GM10266 (cell line): ENCODE measurements at regions not wholly inside any gene's neighbourhood (a gene's known extent, or its start where the extent isn't known, plus 50 kb on each side); places are given as distances from the start of the nearest gene placed in this dataset.

ENCODE experiments used
- DNase-seq: peaks from one replicate; pipeline ENCODE4 v3.0.0; 2012; ENCODE audit errors: extremely low spot score
- CTCF ChIP-seq: IDR thresholded peaks from 2 replicates; pipeline ENCODE4 v1.5.1; 2012; ENCODE audit warnings: mild to moderate bottlenecking, low read depth; ENCODE audit not compliant: control insufficient read depth, insufficient read depth; ENCODE audit errors: missing control alignments

GRCh38 chr16:9495824-9496223 lies 404.4 kb downstream of the HAPSTR1 start:
- TF ChIP-seq CTCF = no peak
- DNase-seq = no peak

- TF ChIP-seq CTCF = no peak
- no peak for DNase-seq
These were observed 406.3 kb downstream of the HAPSTR1 start for GRCh38 chr16:9497750-9498149.

DNA sequence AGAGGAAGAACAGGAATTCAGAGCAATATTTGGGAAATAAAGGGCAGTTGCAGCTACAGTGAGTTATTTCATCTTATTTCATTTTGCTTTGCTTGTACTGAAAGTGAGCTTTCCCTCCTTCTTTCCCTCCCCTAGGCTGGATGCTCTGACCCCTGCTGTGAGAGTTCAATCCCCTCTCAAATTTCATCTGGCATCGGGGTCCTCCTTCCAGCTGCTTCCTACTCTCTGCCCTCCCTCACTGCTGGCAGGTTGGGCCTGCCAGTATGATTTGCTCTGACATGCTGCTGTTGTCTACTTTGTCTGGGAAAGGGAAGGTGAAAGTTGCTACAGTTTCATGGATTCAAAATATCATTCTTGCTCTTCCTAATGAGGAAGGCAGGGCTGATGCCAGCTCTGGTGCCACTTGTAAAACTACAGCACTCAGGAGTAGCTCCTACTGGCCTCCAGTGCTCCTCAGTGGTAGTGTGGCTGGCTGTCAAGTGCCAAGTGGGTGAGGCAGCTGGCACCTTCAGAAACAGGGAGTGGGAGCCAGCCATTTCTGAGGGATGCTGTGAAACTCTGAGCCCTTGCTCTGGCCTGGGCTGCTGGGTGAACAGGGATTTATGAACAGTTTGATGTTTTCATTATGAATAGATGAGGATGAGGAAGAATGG lies 408.6 kb downstream of the HAPSTR1 start:
- TF ChIP-seq CTCF = no peak
- no peak for DNase-seq

DNA sequence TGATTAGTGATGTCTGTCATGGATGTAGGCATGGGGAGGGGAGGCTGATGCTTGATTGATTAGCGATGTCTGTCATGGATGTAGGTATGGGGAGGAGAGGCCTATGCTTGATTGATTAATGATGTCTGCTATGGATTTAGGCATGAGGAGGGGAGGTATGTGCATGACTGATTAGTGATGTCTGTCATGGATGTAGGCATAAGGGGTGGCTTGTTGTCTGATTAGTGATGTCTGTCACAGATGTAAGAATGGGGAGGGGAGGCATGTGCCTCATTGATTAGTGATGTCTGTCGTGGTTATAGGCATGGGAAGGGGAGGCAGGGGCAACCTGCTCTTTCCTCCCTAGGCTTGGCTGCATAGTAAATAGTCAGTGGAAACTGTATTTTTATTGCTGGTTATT lies 409.4 kb downstream of the HAPSTR1 start:
- no peak for TF ChIP-seq CTCF

GRCh38 chr16:9503251-9503984 lies 412.0 kb downstream of the HAPSTR1 start:
- DNase-seq = no peak
- TF ChIP-seq CTCF = no peak

More for the DNA sequence above, 409.4 kb downstream of the HAPSTR1 start:
- DNase-seq = no peak

DNA sequence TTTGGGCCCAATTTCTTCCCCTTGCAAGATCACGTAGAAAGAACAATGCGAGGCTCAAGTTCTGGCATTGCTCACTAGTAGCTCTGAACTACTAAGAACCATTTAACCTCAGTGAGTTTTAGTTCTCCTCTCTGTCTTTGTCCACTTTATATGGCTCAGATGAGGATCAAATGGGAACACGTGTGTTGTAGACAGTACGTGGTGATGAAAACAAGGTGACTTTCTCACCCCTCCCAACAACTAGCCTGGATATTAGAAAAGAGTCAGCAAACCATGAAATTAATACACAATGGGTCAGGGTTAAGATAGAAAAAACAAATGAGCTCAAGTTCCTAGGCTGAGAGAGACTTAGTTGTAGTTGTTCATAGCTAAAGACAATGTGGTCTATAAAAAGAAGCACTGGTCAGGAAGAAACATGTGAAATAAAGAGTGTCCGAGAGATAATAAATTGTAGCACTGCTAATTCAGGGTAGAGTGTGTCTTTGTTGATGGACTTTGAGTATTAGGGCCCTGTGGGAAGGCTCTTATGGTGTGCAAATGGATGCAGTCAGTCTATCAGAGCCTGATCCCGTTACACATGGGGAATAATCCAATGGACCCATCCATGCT lies 417.0 kb downstream of the HAPSTR1 start:
- no peak for TF ChIP-seq CTCF

DNA sequence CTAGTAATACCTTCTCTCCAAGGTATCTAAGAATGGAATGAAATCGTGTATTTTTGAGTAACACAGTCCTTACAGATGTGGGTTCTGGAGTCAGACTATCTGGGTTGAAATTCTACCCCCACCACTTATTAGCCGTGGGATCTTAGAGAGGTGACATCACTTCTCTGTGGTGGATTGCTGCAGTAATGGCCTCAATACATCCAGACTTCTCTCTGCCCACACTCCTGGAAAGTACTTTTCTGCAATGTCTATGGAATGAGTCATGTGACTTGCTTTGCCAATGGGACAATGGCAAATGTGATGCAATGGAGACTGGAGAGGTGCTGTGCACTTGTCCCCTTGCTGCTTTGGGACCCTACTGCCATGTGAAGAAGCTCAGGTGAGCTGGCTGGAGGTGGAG lies 418.2 kb downstream of the HAPSTR1 start:
- no peak for TF ChIP-seq CTCF
- DNase-seq = no peak

More for the DNA sequence above, 417.0 kb downstream of the HAPSTR1 start:
- DNase-seq = no peak
